ENCODE measurements at regions not wholly inside any gene's neighbourhood (a gene's known extent, or its start where the extent isn't known, plus 50 kb on each side); places are given as distances from the start of the nearest gene placed in this dataset.

- intact Hi-C loops (cut with DNase I) = loop anchor here (2.0 to 5.0 kb wide), 2 partner anchors 156 to 321 kb away; partner anchors contain the start of gene CDC42EP3
- DNase-seq (ENCODE audit: low spot score) = peak; percentile 80
These were observed 97.1 kb upstream of the RMDN2 start for GRCh38 chr2:37827911-37828511.

GRCh38 chr2:37829202-37829601, 95.9 kb upstream of the RMDN2 start:
- peak; percentile 81 for DNase-seq (ENCODE audit: low spot score)
- intact Hi-C loops (cut with DNase I) = loop anchor here (2.0 to 5.0 kb wide), 2 partner anchors 157 to 322 kb away; partner anchors contain the start of gene CDC42EP3

GRCh38 chr2:37829616-37830395, 95.3 kb upstream of the RMDN2 start:
- no peak for DNase-seq (ENCODE audit: low spot score)
- intact Hi-C loops (cut with DNase I) = loop anchor here (1.0 to 5.0 kb wide), 4 partner anchors 47 to 433 kb away; partner anchors contain the start of gene CDC42EP3

GRCh38 chr2:37830636-37831035, 94.5 kb upstream of the RMDN2 start:
- intact Hi-C loops (cut with DNase I) = loop anchor here (1.0 to 5.0 kb wide), 3 partner anchors 47 to 433 kb away; no protein-coding TSS in a partner anchor
- DNase-seq (ENCODE audit: low spot score) = no peak

GRCh38 chr2:37831081-37831780, 93.9 kb upstream of the RMDN2 start:
- intact Hi-C loops (cut with DNase I) = loop anchor here (1.0 to 5.0 kb wide), 2 partner anchors 416 to 434 kb away; no protein-coding TSS in a partner anchor
- DNase-seq (ENCODE audit: low spot score) = peak; percentile 79

GRCh38 chr2:37832590-37833197, 92.4 kb upstream of the RMDN2 start:
- intact Hi-C loops (cut with DNase I) = loop anchor here (5.0 kb wide), 1 partner anchor 435 kb away; no protein-coding TSS in a partner anchor
- DNase-seq (ENCODE audit: low spot score) = peak; percentile 91

- intact Hi-C loops (cut with DNase I) = loop anchor here (5.0 kb wide), 1 partner anchor 436 kb away; no protein-coding TSS in a partner anchor
- DNase-seq (ENCODE audit: low spot score) = no peak
These were observed 91.7 kb upstream of the RMDN2 start for GRCh38 chr2:37833423-37833822.

- no peak for DNase-seq (ENCODE audit: low spot score)
- intact Hi-C loops (cut with DNase I) = no loop called here
These were observed 88.8 kb upstream of the RMDN2 start for GRCh38 chr2:37836270-37836669.

- no peak for DNase-seq (ENCODE audit: low spot score)
These were observed 88.4 kb upstream of the RMDN2 start for GRCh38 chr2:37836711-37837110.

GRCh38 chr2:37837628-37838328, 87.3 kb upstream of the RMDN2 start:
- intact Hi-C loops (cut with DNase I) = no loop called here
- no peak for DNase-seq (ENCODE audit: low spot score)

More at GRCh38 chr2:37836711-37837110, 88.4 kb upstream of the RMDN2 start:
- intact Hi-C loops (cut with DNase I) = no loop called here

GRCh38 chr2:37838541-37839167, 86.4 kb upstream of the RMDN2 start:
- intact Hi-C loops (cut with DNase I) = no loop called here
- DNase-seq (ENCODE audit: low spot score) = no peak

- no peak for DNase-seq (ENCODE audit: low spot score)
- intact Hi-C loops (cut with DNase I) = no loop called here
These were observed 85.1 kb upstream of the RMDN2 start for GRCh38 chr2:37839991-37840390.

GRCh38 chr2:37842732-37843440, 82.2 kb upstream of the RMDN2 start:
- intact Hi-C loops (cut with DNase I) = no loop called here
- no peak for DNase-seq (ENCODE audit: low spot score)

GRCh38 chr2:37843556-37843955, 81.5 kb upstream of the RMDN2 start:
- no peak for DNase-seq (ENCODE audit: low spot score)
- intact Hi-C loops (cut with DNase I) = no loop called here

- intact Hi-C loops (cut with DNase I) = no loop called here
- no peak for DNase-seq (ENCODE audit: low spot score)
These were observed 78.9 kb upstream of the RMDN2 start for GRCh38 chr2:37846207-37846606.

- DNase-seq (ENCODE audit: low spot score) = no peak
- intact Hi-C loops (cut with DNase I) = no loop called here
These were observed 77.3 kb upstream of the RMDN2 start for GRCh38 chr2:37847792-37848191.

- DNase-seq (ENCODE audit: low spot score) = no peak
- intact Hi-C loops (cut with DNase I) = no loop called here
These were observed 76.6 kb upstream of the RMDN2 start for GRCh38 chr2:37848451-37848850.

GRCh38 chr2:37849911-37850310, 75.2 kb upstream of the RMDN2 start:
- no peak for DNase-seq (ENCODE audit: low spot score)
- intact Hi-C loops (cut with DNase I) = no loop called here
